Hematopoietic multipotent progenitor cell treated with erythropoietin and hydrocortisone succinate and interleukin-3 and kit ligand, for 17 days (in vitro differentiated cells): ENCODE measurements at regions not wholly inside any gene's neighbourhood (a gene's known extent, or its start where the extent isn't known, plus 50 kb on each side); places are given as distances from the start of the nearest gene placed in this dataset.

Experiments
- DNase-seq: peaks from one replicate; pipeline ENCODE4 v3.0.0-alpha.2; 2015; ENCODE audit warnings: low spot score

- no peak for DNase-seq
These were observed 74.1 kb upstream of the MAOA start for GRCh38 chrX:43581888-43582539.

- no peak for DNase-seq
These were observed 73.6 kb upstream of the MAOA start for GRCh38 chrX:43582540-43582913.

GRCh38 chrX:43585922-43586321 lies 70.2 kb upstream of the MAOA start:
- DNase-seq, result no peak

GRCh38 chrX:43586830-43587229 lies 69.3 kb upstream of the MAOA start:
- no peak for DNase-seq

GRCh38 chrX:43589735-43590134 lies 66.4 kb upstream of the MAOA start:
- no peak for DNase-seq

- DNase-seq, result no peak
These were observed 65.9 kb upstream of the MAOA start for GRCh38 chrX:43590150-43590549.

GRCh38 chrX:43592597-43592996 lies 63.5 kb upstream of the MAOA start:
- no peak for DNase-seq

GRCh38 chrX:43595931-43596330 lies 60.2 kb upstream of the MAOA start:
- no peak for DNase-seq

GRCh38 chrX:43604753-43605152 lies 51.3 kb upstream of the MAOA start:
- DNase-seq, result no peak

GRCh38 chrX:43605351-43605750 lies 50.7 kb upstream of the MAOA start:
- DNase-seq, result no peak
